Stimulated activated CD4-positive, alpha-beta T cell treated with anti-CD3 and anti-CD28 coated beads, Interleukin-15, amount 100 ng/mL, for 24 hours (primary cell): ENCODE measurements at regions not wholly inside any gene's neighbourhood (a gene's known extent, or its start where the extent isn't known, plus 50 kb on each side); places are given as distances from the start of the nearest gene placed in this dataset.

ENCODE experiments used
- DNase-seq: peaks from one replicate; pipeline ENCODE4 v3.0.0-alpha.2; 2020

GRCh38 chr3:124513610-124513997, 216.6 kb upstream of the UMPS start:
- no peak for DNase-seq

- DNase-seq = no peak
Observed at GRCh38 chr3:124514683-124515082, 215.6 kb upstream of the UMPS start.

- no peak for DNase-seq
Observed at GRCh38 chr3:124516333-124516732, 213.9 kb upstream of the UMPS start.

- no peak for DNase-seq
Observed at GRCh38 chr3:124517306-124517705, 212.9 kb upstream of the UMPS start.

- DNase-seq = no peak
Observed at GRCh38 chr3:124518350-124518749, 211.9 kb upstream of the UMPS start.

GRCh38 chr3:124519591-124520194, 210.6 kb upstream of the UMPS start:
- no peak for DNase-seq

GRCh38 chr3:124520970-124521369, 209.3 kb upstream of the UMPS start:
- no peak for DNase-seq

GRCh38 chr3:124522082-124522625, 208.1 kb upstream of the UMPS start:
- no peak for DNase-seq

GRCh38 chr3:124526601-124527000, 203.7 kb upstream of the UMPS start:
- no peak for DNase-seq

GRCh38 chr3:124529826-124530571, 200.3 kb upstream of the UMPS start:
- DNase-seq = no peak

GRCh38 chr3:124530916-124531315, 199.3 kb upstream of the UMPS start:
- no peak for DNase-seq

GRCh38 chr3:124532071-124532470, 198.2 kb upstream of the UMPS start:
- no peak for DNase-seq

GRCh38 chr3:124535306-124535705, 194.9 kb upstream of the UMPS start:
- no peak for DNase-seq

GRCh38 chr3:124540550-124541211, 189.6 kb upstream of the UMPS start:
- DNase-seq = no peak

GRCh38 chr3:124542214-124542869, 187.9 kb upstream of the UMPS start:
- no peak for DNase-seq

- DNase-seq = no peak
Observed at GRCh38 chr3:124545891-124546290, 184.4 kb upstream of the UMPS start.

GRCh38 chr3:124552224-124552623, 178.0 kb upstream of the UMPS start:
- no peak for DNase-seq

- no peak for DNase-seq
Observed at GRCh38 chr3:124553178-124553577, 177.1 kb upstream of the UMPS start.

- no peak for DNase-seq
Observed at GRCh38 chr3:124556636-124557035, 173.6 kb upstream of the UMPS start.

GRCh38 chr3:124557433-124558232, 172.6 kb upstream of the UMPS start:
- no peak for DNase-seq

GRCh38 chr3:124558991-124559845, 171.0 kb upstream of the UMPS start:
- no peak for DNase-seq
